ENCODE measurements at regions not wholly inside any gene's neighbourhood (a gene's known extent, or its start where the extent isn't known, plus 50 kb on each side); places are given as distances from the start of the nearest gene placed in this dataset.

DNA sequence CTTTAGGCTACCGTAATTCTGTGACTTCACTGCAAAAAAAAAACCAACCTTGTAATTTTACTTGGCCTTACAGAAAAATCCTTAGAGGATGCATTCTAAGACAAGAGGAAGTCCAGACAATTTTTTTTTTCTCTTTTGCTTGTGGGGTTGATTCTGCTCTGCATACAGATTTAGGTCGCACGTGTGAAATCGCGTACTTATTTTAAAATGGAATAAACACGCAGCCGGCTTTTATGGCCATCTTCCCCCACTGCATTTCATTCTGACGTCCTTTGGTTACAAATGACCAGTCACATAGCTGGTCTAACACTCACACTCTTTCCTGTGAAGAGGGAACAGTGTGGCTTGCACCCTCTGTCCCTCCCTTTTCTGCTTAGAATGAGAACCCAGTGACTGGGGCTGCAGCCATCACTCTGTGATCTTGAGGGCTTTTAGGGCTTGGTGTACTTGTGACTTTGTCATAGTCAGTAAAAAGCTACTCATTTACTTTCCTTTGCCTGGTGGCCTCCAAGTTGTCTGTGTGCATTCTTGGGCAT is 63.6 kb upstream of the CARD11 start:
- DNase-seq (ENCODE audit: low spot score) = no peak
- H3K9me2 ChIP-seq (ENCODE audit: insufficient read depth, low read length) = no peaks in the 10 kb centered on the region
- H3K4me3 ChIP-seq (ENCODE audit: low read depth, low read length, poor library complexity, severe bottlenecking) = no peak overlapping the region
- no peak overlapping the region for H3K27ac ChIP-seq (ENCODE audit: low read depth, low read length, poor library complexity, severe bottlenecking)
- ChIA-PET POLR2A (interaction anchor here (0.7 to 0.9 kb wide), 2 partner anchors 63 to 1938 kb away, joined by 3 read pairs; no protein-coding TSS in a partner anchor), CTCF (ENCODE audit: unreplicated experiment) (no interaction called here)
- BruUV-seq (replicated peaks) = no TSS peak
- H3K36me3 ChIP-seq (ENCODE audit: insufficient read depth, low read length) = no peaks in the 10 kb centered on the region
- no peaks in the 10 kb centered on the region for H4K20me1 ChIP-seq (ENCODE audit: insufficient read depth, low read length)
- H3K4me1 ChIP-seq (ENCODE audit: insufficient read depth, low read length, poor library complexity, severe bottlenecking) = no peaks in the 10 kb centered on the region
- intact Hi-C loops (cut with micrococcal nuclease; ENCODE audit: unreplicated experiment) = no loop called here
- TF ChIP-seq EZH2phosphoT487 (IDR thresholded peaks at IDR 0.05; ENCODE audit: borderline replicate concordance, low read depth, low read length) (no peak), CTCF (conservative IDR thresholded peaks at IDR 0.05; ENCODE audit: low read length) (no peak)
- no peak overlapping the region for H2AFZ ChIP-seq (ENCODE audit: low read length)
- H3K4me2 ChIP-seq (ENCODE audit: low read length) = no peak overlapping the region
- no peaks in the 10 kb centered on the region for H3K79me2 ChIP-seq (ENCODE audit: insufficient read depth, low read depth, low read length)
- H3K9me3 ChIP-seq (ENCODE audit: low read length) = no peaks in the 10 kb centered on the region

DNA sequence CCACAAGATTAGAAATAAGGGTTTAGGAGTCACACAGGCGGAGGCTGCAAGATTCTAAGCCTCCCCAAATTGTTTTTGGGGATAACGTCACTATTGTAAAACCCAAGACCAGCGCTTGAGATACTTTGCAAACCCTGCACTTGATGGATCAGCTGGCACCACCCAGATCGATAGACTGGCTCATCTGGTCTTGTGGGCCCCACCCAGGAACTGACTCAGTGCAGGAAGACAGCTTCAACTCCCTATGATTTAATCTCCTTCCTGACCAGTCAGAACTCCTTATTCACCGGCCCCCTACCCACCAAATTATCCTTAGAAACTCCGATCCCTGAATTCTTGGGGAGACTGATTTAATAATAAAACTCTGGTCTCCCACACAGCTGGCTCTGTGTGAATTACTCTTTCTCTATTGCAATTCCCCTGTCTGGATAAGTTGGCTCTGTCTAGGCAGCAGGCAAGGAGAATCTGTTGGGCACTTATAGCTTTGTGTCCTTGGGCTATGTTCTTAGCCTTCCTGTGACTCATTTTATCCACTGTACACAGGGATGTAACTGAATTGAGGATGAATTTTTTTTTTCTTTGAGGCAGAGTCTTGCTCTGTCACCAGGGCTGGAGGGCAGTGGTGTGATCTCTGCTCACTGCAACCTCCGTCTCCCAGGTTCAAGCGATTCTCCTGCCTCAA is 64.4 kb upstream of the CARD11 start:
- Histone ChIP-seq H3K4me1 (ENCODE audit: insufficient read depth, low read length, poor library complexity, severe bottlenecking) (no peaks in the 10 kb centered on the region), H3K27ac (ENCODE audit: low read depth, low read length, poor library complexity, severe bottlenecking) (no peak overlapping the region), H3K4me2 (ENCODE audit: low read length) (no peak overlapping the region), H3K9me3 (ENCODE audit: low read length) (no peaks in the 10 kb centered on the region), H3K36me3 (ENCODE audit: insufficient read depth, low read length) (no peaks in the 10 kb centered on the region), H4K20me1 (ENCODE audit: insufficient read depth, low read length) (no peaks in the 10 kb centered on the region), H3K79me2 (ENCODE audit: insufficient read depth, low read depth, low read length) (no peaks in the 10 kb centered on the region), H3K9me2 (ENCODE audit: insufficient read depth, low read length) (no peaks in the 10 kb centered on the region), H3K4me3 (ENCODE audit: low read depth, low read length, poor library complexity, severe bottlenecking) (no peak overlapping the region), H2AFZ (ENCODE audit: low read length) (no peak overlapping the region)
- no TSS peak for BruUV-seq (replicated peaks)
- DNase-seq (ENCODE audit: low spot score) = no peak
- ChIA-PET POLR2A (interaction anchor here (0.7 to 0.9 kb wide), 2 partner anchors 64 to 1937 kb away, joined by 3 read pairs; no protein-coding TSS in a partner anchor), CTCF (ENCODE audit: unreplicated experiment) (interaction anchor here (0.6 kb wide), 1 partner anchor 197 kb away, joined by 3 read pairs; no protein-coding TSS in a partner anchor)
- intact Hi-C loops (cut with micrococcal nuclease; ENCODE audit: unreplicated experiment) = no loop called here
- no peak for TF ChIP-seq EZH2phosphoT487 (IDR thresholded peaks at IDR 0.05; ENCODE audit: borderline replicate concordance, low read depth, low read length)

- TF ChIP-seq EZH2phosphoT487 (IDR thresholded peaks at IDR 0.05; ENCODE audit: borderline replicate concordance, low read depth, low read length) (no peak), CTCF (conservative IDR thresholded peaks at IDR 0.05; ENCODE audit: low read length) (no peak)
- ChIA-PET CTCF (ENCODE audit: unreplicated experiment) (no interaction called here), POLR2A (interaction anchor here (1.1 kb wide), 1 partner anchor 9 kb away, joined by 5 read pairs; no protein-coding TSS in a partner anchor)
- no peaks in the 10 kb centered on the region for H3K79me2 ChIP-seq (ENCODE audit: insufficient read depth, low read depth, low read length)
- no peaks in the 10 kb centered on the region for H3K9me3 ChIP-seq (ENCODE audit: low read length)
- intact Hi-C loops (cut with micrococcal nuclease; ENCODE audit: unreplicated experiment) = no loop called here
- H3K9me2 ChIP-seq (ENCODE audit: insufficient read depth, low read length) = no peaks in the 10 kb centered on the region
- no peak overlapping the region for H3K4me3 ChIP-seq (ENCODE audit: low read depth, low read length, poor library complexity, severe bottlenecking)
- no peaks in the 10 kb centered on the region for H4K20me1 ChIP-seq (ENCODE audit: insufficient read depth, low read length)
- no peak overlapping the region for H3K4me2 ChIP-seq (ENCODE audit: low read length)
- H3K4me1 ChIP-seq (ENCODE audit: insufficient read depth, low read length, poor library complexity, severe bottlenecking) = no peaks in the 10 kb centered on the region
- BruUV-seq (replicated peaks) = no TSS peak
- H3K36me3 ChIP-seq (ENCODE audit: insufficient read depth, low read length) = no peaks in the 10 kb centered on the region
- no peak overlapping the region for H2AFZ ChIP-seq (ENCODE audit: low read length)
- no peak for DNase-seq (ENCODE audit: low spot score)
- no peak overlapping the region for H3K27ac ChIP-seq (ENCODE audit: low read depth, low read length, poor library complexity, severe bottlenecking)
Measured at GRCh38 chr7:3109311-3109915, 65.7 kb upstream of the CARD11 start.
